HG03457 (cell line): ENCODE measurements at regions not wholly inside any gene's neighbourhood (a gene's known extent, or its start where the extent isn't known, plus 50 kb on each side); places are given as distances from the start of the nearest gene placed in this dataset.

Experiments
- ATAC-seq: cut with Tn5 transposase; IDR thresholded peaks from one replicate; pipeline ENCODE4 v1.9.1; 2021; ENCODE audit warnings: moderate number of reproducible peaks; ENCODE audit not compliant: unreplicated experiment

DNA sequence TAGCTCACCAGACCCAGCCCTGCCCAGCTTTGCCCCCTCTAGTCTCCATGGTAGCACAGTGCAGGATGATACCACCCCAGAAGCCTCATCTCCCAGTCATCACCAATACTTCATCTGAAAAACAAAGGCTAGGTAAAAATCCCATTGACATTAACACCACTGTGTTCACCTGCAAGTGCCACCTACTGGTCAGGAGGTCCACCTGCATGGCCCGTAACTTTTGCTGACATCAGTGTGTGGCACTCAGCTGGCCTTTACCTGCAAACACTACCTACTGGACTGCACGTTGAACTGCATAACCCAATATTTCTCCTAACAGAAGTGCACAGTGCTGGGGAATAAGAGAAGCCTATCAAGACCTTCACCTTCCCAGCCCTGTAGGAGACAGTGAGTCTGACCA lies 234.7 kb upstream of the ADGRB3 start:
- no peak for ATAC-seq

DNA sequence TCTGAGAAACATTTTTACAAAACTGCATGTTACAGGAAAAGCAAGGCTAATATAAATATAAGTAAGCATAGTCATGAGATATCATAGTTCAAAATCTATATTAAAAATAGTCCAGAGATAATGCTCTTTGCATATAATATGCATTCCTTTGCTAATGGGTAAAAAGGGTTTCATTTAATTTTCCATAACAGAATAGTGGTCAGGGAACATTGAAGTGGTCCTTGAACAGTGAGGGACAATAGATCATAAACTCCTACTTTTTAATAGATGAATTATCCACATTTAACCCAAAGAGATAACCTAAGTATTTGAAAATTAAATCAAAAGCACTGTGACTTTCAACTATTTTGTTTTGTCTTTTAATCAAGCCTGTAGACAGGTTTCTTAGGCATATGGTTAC lies 243.1 kb upstream of the ADGRB3 start:
- no peak for ATAC-seq

DNA sequence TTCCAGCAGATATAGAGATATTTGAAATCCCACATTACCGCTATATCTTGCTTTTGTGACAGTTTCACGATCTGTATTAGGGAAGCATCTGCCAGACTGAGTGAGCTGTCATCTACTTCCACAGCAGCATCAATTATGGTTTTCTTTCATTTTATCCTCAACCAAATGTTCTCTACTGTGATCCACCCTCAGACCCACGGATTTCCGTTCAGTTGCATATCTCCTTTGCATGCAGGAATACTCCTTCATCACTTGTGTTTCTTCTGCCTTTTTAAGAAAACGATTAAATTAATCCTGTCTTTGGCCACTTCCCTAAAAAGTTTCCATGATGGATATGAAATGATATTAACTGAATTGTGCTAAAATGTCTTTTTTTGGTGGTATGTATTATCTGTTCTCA lies 262.1 kb upstream of the ADGRB3 start:
- no peak for ATAC-seq

DNA sequence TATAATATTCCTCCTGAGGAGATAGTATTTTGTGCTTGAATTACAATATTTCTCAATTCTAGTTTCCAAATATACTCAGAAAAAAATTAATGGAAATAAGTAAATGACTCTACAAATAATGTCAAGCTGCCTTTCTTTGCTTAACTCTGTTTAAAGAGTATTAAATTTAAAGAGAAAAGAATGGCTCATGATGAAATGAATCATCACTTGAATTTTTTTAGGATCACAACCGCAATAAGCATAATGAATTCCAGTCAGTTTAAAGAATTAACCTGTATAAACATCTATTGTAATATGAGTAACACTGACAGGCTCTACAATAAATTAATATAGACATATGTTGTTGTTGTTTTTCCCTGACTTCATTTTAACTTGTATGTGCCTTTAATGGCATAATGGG lies 266.2 kb upstream of the ADGRB3 start:
- no peak for ATAC-seq

DNA sequence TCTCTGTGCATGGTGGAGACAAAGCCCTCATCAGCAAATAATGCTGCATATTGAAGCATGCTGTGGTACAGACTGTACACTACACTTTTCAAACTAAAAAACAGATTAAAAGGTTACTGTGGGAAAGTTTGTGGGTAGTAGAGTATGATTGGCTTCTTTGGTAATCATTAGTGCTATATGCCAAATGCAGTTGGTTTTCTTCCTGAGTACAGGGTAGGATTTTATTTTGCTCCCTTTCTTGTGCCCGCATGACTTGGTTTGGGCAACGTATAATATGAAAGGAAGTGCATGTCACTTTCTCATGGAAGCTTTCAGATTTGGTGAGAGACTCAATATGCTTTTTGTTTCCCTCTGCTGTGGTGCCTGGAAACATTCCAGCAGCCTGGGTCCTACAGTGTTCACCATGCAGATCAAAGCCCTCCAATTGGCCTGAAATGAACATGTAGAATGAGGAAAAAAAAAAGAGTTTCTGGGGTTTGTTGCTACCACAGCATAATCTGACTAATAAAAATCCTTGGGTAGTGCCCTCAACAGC lies 270.7 kb upstream of the ADGRB3 start:
- ATAC-seq = no peak

DNA sequence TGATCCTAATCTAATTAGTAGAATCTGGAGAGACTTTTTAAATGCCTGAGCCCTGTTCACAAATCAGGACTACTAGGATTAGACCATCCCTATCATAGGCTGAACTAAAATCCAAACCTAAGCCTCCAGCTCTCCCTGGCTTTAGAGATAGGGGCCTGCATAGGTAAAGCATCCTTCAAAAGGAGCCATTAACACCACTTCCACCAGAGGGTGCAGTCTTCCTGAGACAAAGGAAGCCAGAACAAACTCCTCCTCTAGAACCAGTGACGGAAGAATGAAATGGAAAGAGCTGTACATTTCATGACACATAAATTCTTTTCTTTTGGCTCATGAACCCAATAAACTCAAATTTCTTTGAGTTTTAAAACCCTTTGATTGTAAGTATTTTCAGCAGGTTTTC lies 291.2 kb upstream of the ADGRB3 start:
- ATAC-seq = no peak

DNA sequence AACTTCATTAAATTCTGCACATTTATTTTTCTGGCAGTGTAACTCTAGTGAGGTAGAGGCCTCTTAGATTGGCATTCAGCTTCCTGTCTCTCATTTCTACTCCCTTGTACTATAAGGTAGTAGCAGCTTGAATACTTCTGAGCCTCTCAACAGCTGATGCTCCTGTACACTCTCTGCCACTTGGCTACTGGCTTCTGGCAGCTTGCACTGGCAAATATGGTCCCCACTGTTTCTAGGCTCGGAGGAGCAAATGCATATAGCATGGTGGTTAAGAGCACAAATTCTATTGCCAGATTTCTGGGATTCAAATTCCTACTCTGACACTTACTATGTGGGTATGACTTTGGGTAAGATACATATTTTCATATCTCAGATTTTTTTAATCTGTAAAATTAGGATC lies 292.8 kb upstream of the ADGRB3 start:
- no peak for ATAC-seq

DNA sequence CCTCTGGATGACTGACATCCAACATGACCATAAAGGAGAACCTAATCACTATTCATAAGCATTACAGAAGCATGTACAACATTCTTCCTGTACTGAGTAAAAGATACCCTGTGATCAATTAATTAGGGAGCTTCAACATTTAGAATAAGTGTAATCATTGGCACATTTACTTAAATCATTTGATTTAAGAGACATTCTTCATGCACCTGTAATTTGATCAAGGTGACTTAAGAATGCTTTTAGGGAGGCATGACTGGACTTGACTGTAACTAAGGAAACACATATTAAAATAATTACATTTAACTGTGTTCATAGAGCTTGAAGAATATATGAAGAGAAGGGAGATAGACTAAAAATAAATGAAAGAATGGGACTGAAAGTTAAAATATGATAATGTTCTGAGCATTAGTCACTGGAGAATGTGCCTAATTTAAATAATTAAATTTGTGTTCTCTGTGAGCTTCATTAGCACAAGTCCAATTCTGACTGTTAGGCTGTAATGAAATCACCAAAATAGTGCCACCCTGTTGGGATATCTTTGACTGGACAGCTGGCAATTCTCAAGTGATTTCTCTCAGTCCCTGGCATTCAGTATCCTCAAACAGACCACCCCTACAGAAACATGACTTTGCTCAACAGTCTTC lies 295.5 kb upstream of the ADGRB3 start:
- ATAC-seq = no peak

DNA sequence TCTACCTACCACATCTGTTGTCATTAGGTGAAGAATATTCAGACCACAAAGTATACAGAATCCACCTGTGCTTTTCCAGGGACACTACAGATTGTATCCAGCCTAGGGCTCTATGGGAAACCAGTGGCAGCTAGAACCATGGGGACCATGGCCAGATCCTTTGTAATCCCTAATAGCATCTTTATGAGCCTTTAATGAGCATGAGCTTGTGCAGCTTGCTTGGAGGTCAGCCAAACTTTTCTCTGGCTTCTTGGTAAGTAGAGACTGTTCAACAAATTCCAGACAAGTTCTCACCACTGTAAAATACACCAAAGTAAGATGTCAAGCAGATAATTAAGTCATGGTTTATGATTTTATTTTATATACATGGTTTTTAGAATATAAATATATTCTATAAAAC lies 301.6 kb upstream of the ADGRB3 start:
- ATAC-seq = no peak

DNA sequence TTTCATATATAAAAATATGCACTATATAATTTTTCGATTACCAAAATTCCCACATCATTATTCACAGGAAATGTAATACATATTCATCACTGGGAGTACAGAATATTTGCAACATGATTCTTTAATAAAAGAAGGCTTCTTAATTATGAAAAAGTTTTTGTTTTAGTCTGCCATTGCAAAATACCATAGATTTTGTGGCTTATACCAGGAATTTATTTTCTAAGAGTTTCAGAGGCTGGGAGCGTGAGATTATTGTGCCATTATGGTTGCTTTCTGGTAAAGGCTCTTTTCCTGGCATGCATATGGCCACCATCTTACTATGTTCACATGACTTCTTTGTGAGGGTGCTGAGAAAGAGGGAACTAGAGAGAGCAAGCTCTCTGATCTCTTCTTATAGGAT lies 306.9 kb upstream of the ADGRB3 start:
- no peak for ATAC-seq

DNA sequence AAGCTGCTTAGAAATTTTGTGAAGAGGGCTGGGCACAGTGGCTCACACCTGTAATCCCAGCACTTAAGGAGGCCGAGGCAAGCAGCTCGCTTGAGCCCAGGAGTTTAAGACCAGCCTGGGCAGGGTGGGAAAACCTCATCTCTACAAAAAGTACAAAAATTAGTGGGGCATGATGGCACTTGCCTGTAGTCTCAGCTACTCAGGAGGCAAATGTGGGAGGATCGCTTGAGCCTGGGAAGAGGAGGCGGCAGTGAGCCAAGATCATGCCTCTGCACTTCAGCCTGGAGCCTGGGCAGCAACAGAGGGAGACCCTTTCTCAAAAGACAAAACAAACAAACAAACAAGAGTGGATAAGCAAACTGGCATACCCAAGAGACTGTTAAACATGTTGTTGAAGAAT lies 308.3 kb upstream of the ADGRB3 start:
- no peak for ATAC-seq

DNA sequence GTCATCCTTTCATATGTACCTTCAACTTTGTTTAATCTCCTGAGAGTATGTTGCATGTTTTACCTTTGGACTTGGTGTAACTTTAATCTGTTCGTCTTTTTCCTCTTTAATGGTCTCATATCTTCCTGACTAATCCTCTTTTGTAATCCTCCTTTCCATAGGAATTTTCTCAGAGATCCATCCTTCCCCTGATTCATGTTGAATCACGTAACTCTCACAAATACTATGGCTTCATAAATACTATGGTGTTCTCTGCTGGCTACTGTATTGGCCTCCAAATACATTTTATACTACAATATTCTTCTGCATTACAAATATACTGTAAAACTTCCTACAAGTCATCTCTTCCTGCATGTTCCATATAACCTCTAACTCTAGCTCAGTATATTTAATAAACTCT lies 317.7 kb upstream of the ADGRB3 start:
- ATAC-seq = no peak

DNA sequence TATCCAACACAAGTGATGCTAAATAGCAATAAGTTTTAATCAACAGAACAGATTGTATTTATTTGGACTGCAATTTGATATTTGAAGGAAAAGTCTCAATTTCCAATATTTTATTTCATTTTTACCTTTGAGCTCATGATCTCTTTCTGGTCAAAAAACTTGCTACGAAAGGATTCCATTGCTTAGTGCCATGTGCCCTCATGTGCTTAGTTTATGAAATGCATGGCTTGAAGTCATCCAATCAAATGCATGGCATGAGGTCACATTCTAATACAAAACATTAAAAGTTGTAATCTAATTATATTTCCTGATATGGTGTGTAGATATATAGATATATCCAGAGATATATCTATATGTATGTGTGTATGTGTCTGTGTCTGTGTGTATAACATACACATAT lies 321.2 kb upstream of the ADGRB3 start:
- no peak for ATAC-seq

DNA sequence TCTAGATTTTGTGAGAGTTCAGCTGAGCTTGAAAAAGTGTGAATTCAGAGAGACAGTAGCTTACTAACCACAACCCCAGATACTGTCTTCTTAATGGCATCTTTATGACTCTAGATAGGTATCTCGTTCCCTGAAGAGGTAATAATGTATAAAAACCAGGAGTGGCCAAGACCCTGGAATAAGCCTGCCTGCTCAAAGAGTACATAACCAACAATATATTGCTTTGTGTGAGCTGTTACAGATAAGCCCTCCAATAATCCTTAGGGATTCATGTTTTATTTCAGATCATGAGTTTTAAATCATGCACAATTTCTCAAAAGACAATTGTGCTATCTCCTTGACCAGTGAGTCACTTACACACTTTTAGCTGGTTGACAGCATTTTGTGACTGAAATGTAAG lies 327.8 kb upstream of the ADGRB3 start:
- ATAC-seq = no peak

DNA sequence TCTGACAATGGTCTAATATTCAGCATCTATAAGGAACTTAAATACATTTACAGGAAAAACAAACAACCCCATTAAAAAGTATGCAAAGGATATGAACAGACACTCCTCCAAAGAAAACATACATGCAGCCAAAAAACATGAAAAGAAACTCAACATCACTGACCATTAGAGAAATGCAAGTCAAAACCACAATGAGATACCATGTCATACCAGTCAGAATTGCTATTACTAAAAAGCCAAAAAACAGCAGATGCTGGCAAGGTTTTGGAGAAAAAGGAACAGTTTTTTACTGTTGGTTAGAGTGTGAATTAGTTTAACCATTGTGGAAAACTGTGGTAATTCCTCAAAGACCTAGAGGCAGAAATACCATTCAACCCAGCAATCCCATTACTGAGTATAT lies 339.0 kb upstream of the ADGRB3 start:
- ATAC-seq = no peak

DNA sequence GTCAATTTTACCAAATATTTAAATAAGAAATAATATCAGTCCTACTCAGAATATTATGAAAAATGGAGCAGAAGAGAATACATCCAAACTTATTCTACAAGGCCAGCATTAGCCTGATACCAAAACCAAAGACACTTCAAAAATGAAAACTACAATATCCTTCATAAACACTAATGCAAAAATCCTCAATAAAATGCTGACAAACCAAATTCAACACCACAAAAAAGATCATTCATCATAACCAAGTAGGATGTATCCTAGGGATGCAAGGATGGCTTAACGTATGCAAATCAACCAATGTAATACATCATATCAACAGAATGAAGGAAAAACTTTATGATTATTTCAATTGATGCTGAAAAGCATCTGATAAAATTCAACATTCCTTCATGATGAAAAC lies 352.4 kb upstream of the ADGRB3 start:
- no peak for ATAC-seq

DNA sequence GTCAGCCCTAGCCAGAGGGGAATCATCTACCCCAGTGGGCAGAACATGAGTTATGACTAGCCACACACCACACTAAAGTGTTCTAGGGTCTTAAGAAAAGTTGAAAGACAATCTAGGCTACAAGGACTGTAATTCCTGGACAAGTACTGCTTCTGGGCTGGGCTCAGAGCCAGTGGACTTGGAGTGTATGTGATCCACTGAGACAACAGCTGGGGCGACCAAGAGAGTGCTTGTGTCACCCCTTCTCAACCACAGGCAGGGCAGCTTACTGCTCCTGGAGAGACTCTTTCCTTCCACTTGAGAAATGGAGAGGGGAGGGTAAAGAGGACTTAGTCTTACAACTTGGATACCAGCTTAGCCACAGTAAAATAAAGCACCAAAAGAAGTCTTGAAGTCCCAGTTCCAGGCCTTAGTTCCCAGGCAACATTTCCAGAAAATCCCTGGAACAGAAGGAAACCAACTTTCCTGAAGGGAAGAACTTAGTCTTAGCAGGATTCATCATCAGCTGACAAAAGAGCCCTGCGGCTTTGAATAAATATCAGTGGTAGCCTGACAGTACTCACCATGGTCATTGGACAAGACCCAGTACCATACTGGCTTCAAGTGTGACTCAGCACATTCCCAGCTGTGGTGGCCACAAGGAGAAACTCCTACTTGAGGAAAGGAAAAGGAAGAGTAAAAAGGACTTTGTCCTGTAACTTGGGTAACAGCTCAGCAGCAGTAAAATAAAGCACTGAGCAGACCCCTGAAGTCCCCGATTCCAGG lies 355.1 kb upstream of the ADGRB3 start:
- no peak for ATAC-seq

DNA sequence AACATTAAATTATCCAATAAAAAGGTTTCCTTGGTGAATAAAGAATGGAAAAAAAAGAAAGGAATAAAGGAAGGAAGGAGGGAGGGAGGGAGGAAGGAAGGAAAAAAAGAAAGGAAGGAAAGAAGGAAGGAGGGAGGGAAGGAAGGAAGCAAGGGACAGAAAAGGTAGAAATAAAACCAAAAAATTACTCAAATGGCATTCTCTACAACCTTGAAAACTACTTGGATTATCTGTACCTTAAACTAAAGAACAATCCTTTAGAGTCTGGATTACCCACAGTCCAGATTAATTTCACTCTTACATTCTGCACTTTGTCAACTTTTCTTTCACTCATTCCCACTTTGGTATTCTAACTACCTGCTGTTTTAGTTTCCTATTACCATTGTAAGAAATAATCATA lies 361.8 kb upstream of the ADGRB3 start:
- no peak for ATAC-seq

DNA sequence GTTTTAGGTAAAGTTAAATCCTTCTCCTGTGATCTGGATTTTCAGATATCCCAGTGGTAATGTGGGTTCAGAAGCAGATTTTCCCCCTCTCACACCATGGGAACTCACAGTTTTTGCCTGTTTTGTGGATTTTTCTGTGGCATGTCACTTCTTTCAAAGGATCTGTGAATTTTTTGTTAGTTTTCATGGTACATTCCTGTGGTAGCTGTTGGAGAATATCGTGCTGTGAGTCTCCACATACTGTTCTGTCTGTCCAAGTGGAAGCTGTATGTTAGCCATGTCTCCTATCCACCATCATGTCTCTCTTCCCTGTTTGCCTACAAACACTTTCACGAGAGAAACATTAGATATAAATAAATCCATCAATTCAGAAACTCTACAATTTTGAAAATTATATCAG lies 378.7 kb upstream of the ADGRB3 start:
- ATAC-seq = no peak

DNA sequence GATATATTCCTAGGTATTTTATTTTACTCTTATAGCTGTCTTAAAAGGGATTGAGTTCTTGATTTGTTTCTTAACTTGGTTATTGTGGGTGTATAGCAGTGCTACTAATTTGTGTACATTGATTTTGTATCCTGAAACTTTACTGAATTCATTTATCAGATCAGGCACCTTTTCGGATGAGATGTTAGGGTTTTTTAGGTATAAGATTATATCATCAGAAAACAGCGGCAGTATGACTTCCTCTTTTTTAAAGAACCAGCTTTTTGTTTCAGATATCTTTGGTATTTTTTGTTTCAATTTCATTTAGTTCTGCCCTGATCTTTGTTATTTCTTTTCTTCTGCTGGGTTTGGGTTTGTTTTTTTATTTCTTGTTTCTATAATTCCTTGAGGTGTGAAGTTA lies 382.4 kb upstream of the ADGRB3 start:
- ATAC-seq = no peak

DNA sequence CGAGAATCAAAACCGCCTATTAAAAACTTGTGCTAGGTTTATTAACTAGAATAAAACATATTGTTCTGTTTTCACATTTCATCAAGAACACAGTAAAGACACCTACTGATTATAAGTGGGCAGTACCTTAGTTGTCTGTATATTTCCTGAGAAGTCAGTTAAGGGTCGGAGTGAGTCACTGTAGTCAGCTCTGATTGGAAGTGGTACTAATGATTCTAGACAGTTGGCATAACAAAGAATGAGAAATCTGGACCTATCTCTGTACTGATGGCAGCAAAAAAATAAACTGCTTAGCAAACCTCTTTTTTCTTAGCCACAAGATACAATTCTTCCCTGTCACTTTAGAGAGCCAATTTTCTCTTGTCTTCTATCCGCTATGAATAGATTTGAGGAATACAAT lies 387.3 kb upstream of the ADGRB3 start:
- ATAC-seq = no peak

DNA sequence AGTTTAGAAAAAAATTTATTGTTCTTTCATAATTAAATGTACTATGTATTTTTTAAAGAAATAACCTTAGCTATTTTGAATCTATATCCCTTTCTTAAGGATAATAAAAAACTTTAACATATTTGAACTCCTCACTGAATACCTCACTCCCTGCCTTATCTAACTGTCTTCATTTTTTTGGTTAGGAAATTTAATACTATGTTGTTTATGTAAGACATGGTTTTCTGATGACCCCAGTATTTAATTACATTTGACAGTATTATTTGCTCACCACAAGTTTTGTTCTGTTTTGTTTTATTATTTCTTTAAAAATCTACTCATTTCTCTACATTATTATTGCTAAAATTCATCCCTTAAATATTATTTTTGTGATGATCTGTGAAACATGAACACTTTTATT lies 394.4 kb upstream of the ADGRB3 start:
- ATAC-seq = no peak

DNA sequence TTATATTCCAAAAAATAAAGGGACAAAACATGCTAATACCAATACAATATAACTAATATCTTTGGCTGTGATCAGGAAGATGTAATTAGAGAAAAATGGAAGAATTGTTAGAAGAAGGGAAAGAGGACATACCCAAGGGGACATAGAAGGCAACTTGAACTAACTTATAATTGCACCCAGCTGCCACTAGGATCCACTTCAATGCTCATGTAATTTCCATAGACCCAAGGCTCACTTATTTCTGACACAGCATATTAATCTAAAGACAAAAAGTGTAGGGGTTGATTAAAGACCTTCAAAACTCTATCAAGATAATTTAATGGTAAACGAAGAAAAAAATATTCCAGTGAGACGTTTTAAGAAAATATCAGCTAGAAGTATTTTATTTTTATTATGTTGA lies 396.0 kb upstream of the ADGRB3 start:
- no peak for ATAC-seq
